ENCODE measurements at regions not wholly inside any gene's neighbourhood (a gene's known extent, or its start where the extent isn't known, plus 50 kb on each side); places are given as distances from the start of the nearest gene placed in this dataset.

DNA sequence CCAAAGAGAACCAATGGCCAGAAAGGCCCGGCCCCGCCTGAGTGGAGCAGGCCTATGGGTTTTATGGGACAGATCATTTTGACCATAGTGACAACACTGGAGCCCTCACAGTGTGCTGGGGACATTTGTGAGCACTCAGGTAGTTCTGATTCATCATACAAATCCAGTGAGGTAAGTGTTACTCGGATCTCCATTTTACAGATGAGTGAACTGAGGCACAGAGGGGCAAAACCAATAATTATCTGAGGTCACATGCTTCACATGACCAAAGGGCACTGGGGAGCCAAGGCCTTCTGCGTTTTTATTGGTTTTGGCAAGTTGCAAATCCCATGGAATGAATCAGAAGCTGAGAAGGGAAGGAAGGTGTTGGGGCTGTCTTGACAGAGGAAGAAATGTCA lies 111.5 kb upstream of the MGAT5 start:
- TF ChIP-seq CTCF (conservative IDR thresholded peaks at IDR 0.05; ENCODE audit: low read length): no peak
- no peak for TF ChIP-seq EZH2phosphoT487 (IDR thresholded peaks at IDR 0.05; ENCODE audit: borderline replicate concordance, low read depth, low read length)
